ENCODE measurements at regions not wholly inside any gene's neighbourhood (a gene's known extent, or its start where the extent isn't known, plus 50 kb on each side); places are given as distances from the start of the nearest gene placed in this dataset.
"Not testable (repeated sequence)": the region's sequence is repeated elsewhere in the genome, so short reads cannot be mapped to it uniquely, and the experiment has no call there.

- DNase-seq (ENCODE audit: low spot score) = no peak
Measured at GRCh38 chr6:15739353-15739752, 76.5 kb upstream of the DTNBP1 start.

GRCh38 chr6:15738195-15738594, 75.4 kb upstream of the DTNBP1 start:
- not testable (repeated sequence) for DNase-seq (ENCODE audit: low spot score)

- no peak for DNase-seq (ENCODE audit: low spot score)
Measured at GRCh38 chr6:15736297-15736696, 73.5 kb upstream of the DTNBP1 start.

GRCh38 chr6:15735567-15736265, 72.9 kb upstream of the DTNBP1 start:
- DNase-seq (ENCODE audit: low spot score) = peak; percentile 44

GRCh38 chr6:15734118-15734897, 71.5 kb upstream of the DTNBP1 start:
- no peak for DNase-seq (ENCODE audit: low spot score)

GRCh38 chr6:15730922-15731321, 68.1 kb upstream of the DTNBP1 start:
- DNase-seq (ENCODE audit: low spot score) = no peak

- DNase-seq (ENCODE audit: low spot score) = no peak
Measured at GRCh38 chr6:15730442-15730841, 67.6 kb upstream of the DTNBP1 start.

GRCh38 chr6:15722731-15723130, 59.9 kb upstream of the DTNBP1 start:
- DNase-seq (ENCODE audit: low spot score) = no peak

GRCh38 chr6:15716889-15717288, 54.1 kb upstream of the DTNBP1 start:
- DNase-seq (ENCODE audit: low spot score) = no peak

GRCh38 chr6:15715851-15716250, 53.0 kb upstream of the DTNBP1 start:
- no peak for DNase-seq (ENCODE audit: low spot score)

GRCh38 chr6:15715060-15715459, 52.2 kb upstream of the DTNBP1 start:
- DNase-seq (ENCODE audit: low spot score) = no peak

- DNase-seq (ENCODE audit: low spot score) = no peak
Measured at GRCh38 chr6:15714658-15715057, 51.8 kb upstream of the DTNBP1 start.

GRCh38 chr6:15713325-15713724, 50.5 kb upstream of the DTNBP1 start:
- DNase-seq (ENCODE audit: low spot score) = no peak

- DNase-seq (ENCODE audit: low spot score) = no peak
Measured at GRCh38 chr6:15712797-15713196, 50.0 kb upstream of the DTNBP1 start.
